ENCODE measurements at regions not wholly inside any gene's neighbourhood (a gene's known extent, or its start where the extent isn't known, plus 50 kb on each side); places are given as distances from the start of the nearest gene placed in this dataset.
"Not testable (repeated sequence)": the region's sequence is repeated elsewhere in the genome, so short reads cannot be mapped to it uniquely, and the experiment has no call there.

DNA sequence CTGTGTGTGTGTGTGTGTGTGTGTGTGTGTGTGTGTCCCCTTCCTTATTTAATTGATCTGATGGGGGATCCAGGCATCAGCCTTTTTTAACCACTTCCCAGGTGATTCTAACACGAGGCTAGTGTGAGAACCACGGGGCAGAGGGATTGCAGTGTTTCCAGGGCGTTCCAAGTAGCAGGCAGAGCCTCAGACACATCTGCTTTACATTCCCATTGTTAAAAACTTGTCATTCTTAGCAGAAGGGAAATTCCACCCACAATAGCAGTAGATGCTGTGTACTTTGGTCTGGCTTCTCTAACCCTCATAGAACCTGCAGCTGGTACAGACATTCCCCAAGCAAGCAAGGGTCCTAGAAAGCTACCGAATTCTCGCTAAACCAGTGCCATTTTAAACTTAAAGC lies 81.9 kb upstream of the SLC30A5 start:
- Histone ChIP-seq H3K4me3 (no peak overlapping the region), H3K27ac (no peak overlapping the region), H3K36me3 (no peaks in the 10 kb centered on the region), H3K27me3 (replicated peaks in 1 of 7) (no peaks in the 10 kb centered on the region), H3K4me1 (no peaks in the 10 kb centered on the region), H3K9me3 (peaks cover 0 to 7% (median 0%) of the 10 kb centered on the region in 8 donors)
- TF ChIP-seq POLR2A (IDR thresholded peaks at IDR 0.05) = no peak
- TF ChIP-seq, protein P1, sequence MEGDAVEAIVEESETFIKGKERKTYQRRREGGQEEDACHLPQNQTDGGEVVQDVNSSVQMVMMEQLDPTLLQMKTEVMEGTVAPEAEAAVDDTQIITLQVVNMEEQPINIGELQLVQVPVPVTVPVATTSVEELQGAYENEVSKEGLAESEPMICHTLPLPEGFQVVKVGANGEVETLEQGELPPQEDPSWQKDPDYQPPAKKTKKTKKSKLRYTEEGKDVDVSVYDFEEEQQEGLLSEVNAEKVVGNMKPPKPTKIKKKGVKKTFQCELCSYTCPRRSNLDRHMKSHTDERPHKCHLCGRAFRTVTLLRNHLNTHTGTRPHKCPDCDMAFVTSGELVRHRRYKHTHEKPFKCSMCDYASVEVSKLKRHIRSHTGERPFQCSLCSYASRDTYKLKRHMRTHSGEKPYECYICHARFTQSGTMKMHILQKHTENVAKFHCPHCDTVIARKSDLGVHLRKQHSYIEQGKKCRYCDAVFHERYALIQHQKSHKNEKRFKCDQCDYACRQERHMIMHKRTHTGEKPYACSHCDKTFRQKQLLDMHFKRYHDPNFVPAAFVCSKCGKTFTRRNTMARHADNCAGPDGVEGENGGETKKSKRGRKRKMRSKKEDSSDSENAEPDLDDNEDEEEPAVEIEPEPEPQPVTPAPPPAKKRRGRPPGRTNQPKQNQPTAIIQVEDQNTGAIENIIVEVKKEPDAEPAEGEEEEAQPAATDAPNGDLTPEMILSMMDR (IDR thresholded peaks at IDR 0.05 in 8 of 11, conservative IDR thresholded peaks at IDR 0.05 in 3 of 11) = no peak
- TF ChIP-seq POLR2AphosphoS5 (IDR thresholded peaks at IDR 0.05) = no peak
- no peak for DNase-seq
- intact Hi-C loops (cut with DNase I; ENCODE audit: low total_unique reads) = no loop called here
- WGBS, 5 donors = 69 to 80% (median 72%) methylated on average over 5 of the region's 5 CpGs

DNA sequence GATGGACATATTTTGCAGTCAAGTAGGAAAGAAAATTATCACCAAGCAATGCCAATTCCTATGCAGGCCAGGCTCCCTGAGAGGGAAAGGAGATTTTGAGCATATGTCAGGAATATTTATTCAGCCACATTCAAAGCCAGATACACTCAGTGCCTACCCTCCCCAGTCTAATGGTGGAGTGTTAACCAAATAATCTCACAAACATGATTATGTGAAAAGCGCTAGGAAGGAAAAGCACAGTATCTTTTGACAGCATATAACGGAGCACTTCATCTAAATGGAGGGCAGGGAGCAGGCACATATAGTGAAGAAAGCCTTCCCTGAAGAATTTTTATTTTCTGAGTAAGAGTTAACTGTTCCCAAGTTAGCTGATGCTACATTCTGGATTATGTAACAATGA lies 80.3 kb upstream of the SLC30A5 start:
- intact Hi-C loops (cut with DNase I; ENCODE audit: low total_unique reads) = no loop called here
- DNase-seq = no peak
- Histone ChIP-seq H3K27ac (no peak overlapping the region), H3K9me3 (peaks cover 0 to 7% (median 0%) of the 10 kb centered on the region in 8 donors), H3K4me3 (no peak overlapping the region), H3K36me3 (no peaks in the 10 kb centered on the region), H3K4me1 (no peaks in the 10 kb centered on the region), H3K27me3 (replicated peaks in 1 of 7) (no peaks in the 10 kb centered on the region)
- TF ChIP-seq POLR2AphosphoS5 (IDR thresholded peaks at IDR 0.05) = no peak
- TF ChIP-seq, protein P1 (IDR thresholded peaks at IDR 0.05 in 8 of 11, conservative IDR thresholded peaks at IDR 0.05 in 3 of 11) = no peak
- no peak for TF ChIP-seq POLR2A (IDR thresholded peaks at IDR 0.05)
- 91 to 100% (median 97%) methylated on average over 2 of the region's 2 CpGs for WGBS, 5 donors

DNA sequence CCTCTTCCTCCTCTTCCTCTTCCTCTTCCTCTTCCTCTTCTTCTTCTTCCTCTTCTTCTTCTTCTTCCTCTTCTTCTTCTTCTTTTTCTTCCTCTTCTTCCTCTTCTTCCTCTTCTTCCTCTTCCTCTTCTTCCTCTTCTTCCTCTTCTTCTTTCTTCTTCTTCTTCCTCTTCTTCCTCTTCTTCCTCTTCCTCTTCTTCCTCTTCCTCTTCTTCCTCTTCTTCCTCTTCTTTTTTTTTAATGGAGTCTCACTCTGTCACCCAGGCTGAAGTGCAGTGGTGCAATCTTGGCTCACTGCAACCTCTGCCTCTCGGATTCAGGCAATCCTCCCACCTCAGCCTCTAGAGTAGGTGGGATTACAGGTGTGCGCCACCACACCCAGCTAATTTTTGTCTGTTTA lies 79.8 kb upstream of the SLC30A5 start:
- DNase-seq; H3K27ac ChIP-seq; H3K9me3 ChIP-seq; H3K4me3 ChIP-seq; H3K4me1 ChIP-seq; H3K36me3 ChIP-seq; H3K27me3 ChIP-seq (replicated peaks in 1 of 7); intact Hi-C loops (cut with DNase I; ENCODE audit: low total_unique reads): not testable (repeated sequence)
- 82 to 95% (median 92%) methylated on average over 2 of the region's 2 CpGs for WGBS, 5 donors

DNA sequence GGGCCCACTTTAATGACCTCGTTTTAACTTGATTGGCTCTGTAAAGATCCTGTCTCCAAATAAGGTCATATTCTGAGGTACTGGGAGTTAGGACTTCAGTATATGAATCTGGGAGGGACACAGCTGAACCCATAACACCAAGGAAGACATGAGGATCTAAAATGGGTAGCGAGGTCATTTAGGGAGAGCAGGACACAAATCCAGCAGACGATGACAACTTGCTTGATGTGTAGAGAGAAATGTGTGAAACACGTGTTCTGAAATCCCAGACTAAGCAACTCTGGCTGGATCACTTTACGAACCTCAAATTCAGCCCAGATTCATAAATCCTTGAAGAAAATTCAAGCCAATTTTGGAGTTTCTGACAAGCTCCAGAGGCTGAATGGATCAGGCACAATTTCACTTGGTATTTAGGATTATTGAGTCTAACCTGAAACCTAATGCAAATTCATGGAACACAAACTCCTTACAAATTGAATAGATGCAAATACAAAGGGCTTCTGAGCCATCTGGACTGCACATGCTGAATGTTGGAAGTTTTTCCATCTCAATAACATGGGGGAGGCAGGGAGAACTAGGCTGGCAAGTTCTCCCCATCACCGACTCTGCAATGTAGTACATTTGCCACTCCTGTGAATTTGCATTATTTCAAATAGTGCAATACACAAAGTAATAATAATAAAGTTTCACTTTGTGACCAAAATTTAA lies 74.0 kb upstream of the SLC30A5 start:
- 77 to 92% (median 83%) methylated on average over 6 of the region's 6 CpGs for WGBS, 5 donors
- no peak for DNase-seq
- intact Hi-C loops (cut with DNase I; ENCODE audit: low total_unique reads) = no loop called here

More for the DNA sequence above, 74.0 kb upstream of the SLC30A5 start:
- H3K27ac ChIP-seq = no peak overlapping the region
- H3K27me3 ChIP-seq (replicated peaks in 1 of 7) = no peaks in the 10 kb centered on the region
- H3K4me3 ChIP-seq = no peak overlapping the region
- no peaks in the 10 kb centered on the region for H3K9me3 ChIP-seq
- no peaks in the 10 kb centered on the region for H3K4me1 ChIP-seq
- TF ChIP-seq POLR2A (IDR thresholded peaks at IDR 0.05) (no peak), POLR2AphosphoS5 (IDR thresholded peaks at IDR 0.05) (no peak)
- TF ChIP-seq, protein P1 (IDR thresholded peaks at IDR 0.05 in 8 of 11, conservative IDR thresholded peaks at IDR 0.05 in 3 of 11) = no peak
- no peaks in the 10 kb centered on the region for H3K36me3 ChIP-seq
